Stimulated activated CD4-positive, alpha-beta T cell treated with anti-CD3 and anti-CD28 coated beads, Interleukin-4, amount 100 ng/mL, for 1 hour (primary cell): ENCODE measurements at regions not wholly inside any gene's neighbourhood (a gene's known extent, or its start where the extent isn't known, plus 50 kb on each side); places are given as distances from the start of the nearest gene placed in this dataset.
"Not testable (repeated sequence)": the region's sequence is repeated elsewhere in the genome, so short reads cannot be mapped to it uniquely, and the experiment has no call there.

Experiments used
- DNase-seq: peaks from one replicate; pipeline ENCODE4 v3.0.0-alpha.2; 2020

DNA sequence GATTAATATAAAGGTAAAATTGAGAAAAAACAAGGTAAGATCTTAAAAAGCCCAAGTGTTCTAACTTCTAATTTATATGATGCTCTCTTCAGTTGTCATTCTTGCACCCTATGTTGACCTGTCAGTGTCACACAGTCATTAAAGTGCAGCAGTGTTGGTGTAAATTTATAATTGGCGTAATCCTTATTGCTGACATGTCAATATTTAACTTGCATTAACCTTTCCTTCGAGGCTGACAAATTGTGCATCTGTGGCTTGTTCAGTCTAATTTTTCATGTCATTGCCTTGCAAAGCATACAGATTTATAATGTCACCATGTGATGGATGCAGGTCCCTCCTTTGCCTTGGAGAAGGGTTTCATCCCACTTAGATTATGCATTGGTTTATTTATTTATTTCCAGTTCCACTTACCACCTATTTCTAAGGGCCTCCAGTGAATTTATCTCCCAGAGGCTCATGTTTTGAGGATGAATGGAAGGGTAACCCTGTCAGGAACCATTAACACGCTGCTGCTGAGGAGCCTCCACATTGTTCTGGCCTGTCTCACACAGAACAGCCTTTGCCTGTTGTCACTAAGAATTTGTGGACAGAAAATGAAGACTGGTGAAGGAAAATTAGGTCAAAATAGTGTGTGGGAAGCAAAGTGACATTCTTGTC is 1098.5 kb upstream of the LCORL start:
- DNase-seq: no peak

DNA sequence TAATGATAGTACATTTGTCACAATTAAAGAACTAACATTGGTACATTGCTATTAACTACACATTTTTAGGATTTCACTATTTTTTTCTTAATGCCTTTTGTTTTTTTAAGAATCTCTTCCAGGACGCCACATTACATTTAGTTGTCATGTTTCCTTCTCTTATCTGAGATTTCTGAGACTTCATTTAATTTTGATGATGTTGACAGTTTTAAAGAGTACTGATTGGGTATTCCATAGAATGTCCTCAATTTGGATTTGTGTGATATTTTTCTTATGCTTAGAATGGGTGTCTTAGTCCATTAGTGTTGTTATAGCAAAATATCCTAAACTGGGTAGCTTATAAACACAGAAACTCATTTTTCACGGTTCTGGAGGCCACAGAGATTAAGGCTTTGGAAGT is 1095.5 kb upstream of the LCORL start:
- no peak for DNase-seq

DNA sequence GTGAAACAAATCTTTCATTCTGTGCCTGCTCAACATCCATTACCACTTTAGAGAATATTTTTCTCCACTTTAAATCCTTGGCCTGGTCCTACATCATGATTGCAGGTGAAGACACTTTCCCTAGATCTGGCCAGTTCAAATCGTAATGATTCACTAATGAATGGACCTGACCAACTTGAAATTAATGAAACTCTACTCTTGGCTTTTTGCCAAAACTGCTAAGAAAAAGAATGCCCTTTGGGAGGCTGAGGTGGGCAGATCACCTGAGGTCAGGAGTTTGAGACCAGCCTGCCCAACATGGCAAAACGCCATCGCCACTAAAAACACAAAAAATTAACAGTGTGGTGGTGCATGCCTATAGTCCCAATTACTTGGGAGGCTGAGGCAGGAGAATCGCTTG is 1082.6 kb upstream of the LCORL start:
- DNase-seq: no peak

- no peak for DNase-seq
Observed at GRCh38 chr4:19095491-19096046, 1074.0 kb upstream of the LCORL start.

DNA sequence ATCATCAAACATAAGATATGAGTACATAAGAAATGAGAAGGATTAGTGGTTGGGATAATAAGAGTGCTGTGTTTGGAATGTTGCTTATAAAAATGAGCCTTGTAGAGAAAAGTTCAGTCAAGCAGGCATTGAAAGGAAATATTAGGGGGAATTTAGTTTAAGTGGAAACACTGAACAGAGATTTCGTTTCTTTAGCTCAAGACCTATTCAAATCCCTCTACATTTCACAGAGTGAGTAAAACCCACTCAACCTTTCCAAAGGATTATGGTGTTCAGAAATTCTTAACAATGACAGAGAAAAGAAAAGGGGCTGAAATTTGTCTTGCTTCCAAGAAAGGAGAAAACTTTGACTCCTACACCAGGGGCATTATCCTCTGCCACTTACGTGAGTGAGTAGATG is 1072.4 kb upstream of the LCORL start:
- DNase-seq: no peak

GRCh38 chr4:19092797-19093196 is 1071.2 kb upstream of the LCORL start:
- DNase-seq: no peak

- DNase-seq: no peak
Observed at GRCh38 chr4:19074036-19074435, 1052.5 kb upstream of the LCORL start.

DNA sequence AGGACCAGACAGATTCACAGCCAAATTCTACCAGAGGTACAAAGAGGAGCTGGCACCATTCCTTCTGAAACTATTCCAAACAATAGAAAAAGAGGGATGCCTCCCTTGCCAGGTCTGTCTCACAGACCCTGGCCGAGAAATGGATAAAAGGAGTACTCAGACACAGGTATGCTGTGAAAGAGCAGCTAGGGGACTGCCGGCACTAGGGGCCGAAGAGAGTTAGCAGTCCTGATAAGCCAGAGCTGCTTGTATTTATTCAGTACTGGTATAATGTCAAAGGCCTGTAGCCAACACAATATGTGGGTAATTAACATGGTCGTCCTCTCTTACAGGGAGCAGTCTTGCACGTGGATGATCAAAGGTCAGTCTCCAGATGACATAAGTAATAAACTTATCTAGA is 1042.1 kb upstream of the LCORL start:
- no peak for DNase-seq

- no peak for DNase-seq
Observed at GRCh38 chr4:19054916-19055315, 1033.4 kb upstream of the LCORL start.

DNA sequence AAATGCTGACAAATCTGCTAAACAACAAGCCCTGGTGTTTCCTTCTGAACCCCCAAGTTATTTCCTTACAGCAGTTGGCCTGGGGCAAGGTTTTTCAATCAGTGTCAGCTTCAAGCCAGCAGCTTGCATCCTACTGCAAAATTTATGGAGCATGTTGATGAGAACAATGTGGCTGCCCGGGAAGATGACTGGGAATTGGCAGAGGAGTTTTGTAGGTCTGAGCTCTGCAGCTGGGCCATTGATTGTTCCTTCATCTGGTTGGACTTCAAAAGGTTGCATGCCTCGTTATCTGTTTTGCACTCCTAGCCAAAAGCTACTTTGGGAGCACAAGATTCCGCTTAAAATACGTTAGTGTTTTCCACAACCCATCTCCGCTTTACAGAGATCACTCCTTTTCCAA is 1030.3 kb upstream of the LCORL start:
- no peak for DNase-seq

GRCh38 chr4:19047279-19047880 is 1025.8 kb upstream of the LCORL start:
- no peak for DNase-seq

GRCh38 chr4:19039816-19040215 is 1018.3 kb upstream of the LCORL start:
- no peak for DNase-seq

GRCh38 chr4:19038231-19038630 is 1016.7 kb upstream of the LCORL start:
- no peak for DNase-seq

DNA sequence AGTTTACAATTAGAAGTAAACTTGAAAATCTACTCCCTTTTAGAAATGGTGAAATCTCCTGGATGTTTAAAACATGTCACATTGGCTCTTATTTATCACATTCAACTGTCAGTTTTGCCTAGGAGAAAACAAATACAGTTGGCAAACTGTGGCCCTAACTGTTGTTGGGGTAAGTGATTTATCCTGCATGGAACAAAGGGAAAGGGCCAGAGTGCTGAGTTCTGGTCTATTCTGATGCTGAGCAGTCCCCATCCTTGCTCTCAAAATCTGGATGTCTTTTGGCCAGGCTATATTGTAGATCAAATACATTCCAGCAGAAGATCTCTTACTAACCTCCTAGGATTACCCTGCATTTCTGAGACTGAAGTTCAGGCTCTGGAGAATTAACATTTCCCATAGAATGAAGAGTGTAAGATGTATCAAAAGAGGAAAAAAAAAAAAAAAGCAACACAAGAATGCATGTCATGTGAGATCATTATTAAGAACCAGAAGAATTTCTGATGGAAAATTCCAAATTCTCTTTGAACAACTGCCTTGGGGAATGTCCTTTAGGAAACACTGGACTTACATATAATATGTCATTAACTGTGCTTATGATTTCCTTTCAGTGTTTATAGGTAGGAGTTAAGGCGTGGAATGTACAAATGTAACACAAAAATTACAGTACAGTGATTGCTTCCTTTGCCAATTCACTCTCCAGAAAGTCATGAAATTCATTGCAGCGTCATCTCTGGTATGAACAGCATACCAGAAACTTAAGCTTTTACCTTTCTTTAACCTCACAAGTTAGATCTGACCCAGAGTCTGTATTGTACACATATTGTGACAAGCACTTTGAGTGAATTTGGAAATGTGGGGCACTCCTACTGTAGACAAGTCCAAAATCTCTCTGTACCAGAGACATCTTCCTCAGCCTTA is 1012.5 kb upstream of the LCORL start:
- no peak for DNase-seq

DNA sequence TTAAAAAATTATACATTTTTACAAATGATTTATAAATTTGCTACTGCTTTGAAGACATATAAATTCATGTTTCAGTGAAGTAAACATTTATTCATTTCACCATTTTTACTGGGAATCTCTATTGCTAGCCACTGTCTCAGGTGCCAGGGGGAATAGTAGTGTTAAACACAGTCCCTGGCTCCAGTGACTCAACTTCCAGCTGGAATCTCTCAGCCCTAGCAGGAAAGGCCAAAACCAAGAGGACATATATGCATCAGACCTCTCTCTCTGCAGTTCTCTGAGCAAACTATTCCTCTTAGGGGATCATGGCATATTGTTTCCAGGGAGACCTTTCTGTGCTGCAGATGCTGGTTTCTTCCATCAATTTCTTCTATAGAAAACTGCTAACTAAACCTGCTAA is 1009.0 kb upstream of the LCORL start:
- DNase-seq: no peak

DNA sequence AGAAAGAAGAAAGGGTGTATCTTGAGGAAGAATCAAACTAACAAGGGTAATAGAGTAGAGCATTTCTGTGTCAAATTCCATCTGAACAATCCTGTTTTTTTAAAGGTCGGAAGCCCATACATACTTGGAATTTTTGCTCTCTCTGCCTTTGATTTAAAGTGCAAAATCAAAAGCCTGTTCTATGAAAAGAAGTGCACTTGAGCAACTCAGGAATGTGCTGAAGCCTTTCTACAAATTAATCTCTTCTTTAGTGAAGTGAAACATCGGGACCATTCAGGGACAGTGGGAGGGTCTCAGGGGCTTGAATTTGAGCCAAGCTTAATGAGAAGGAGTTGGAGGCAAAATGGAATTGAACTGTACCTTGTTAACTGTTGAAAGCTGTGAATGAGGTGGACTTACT is 1008.5 kb upstream of the LCORL start:
- DNase-seq: no peak

DNA sequence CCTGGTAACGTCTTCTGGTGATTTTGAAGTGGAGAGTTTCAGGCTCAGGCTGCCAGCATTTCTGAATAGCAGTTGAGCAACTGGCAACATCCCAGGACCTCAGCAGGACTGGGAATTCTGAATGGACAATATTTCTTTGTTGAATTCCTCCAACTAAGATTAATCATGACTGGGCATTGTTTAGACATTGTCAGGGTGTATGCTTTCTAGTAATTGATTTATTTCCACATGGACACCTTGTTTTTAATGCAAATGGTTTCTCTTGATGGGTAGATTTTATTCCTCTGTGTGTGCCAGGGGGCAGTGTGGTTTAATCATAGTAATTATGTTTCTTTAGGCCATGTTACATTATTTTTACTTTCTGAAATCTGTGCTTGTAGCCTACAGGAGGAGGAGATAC is 1004.7 kb upstream of the LCORL start:
- no peak for DNase-seq

DNA sequence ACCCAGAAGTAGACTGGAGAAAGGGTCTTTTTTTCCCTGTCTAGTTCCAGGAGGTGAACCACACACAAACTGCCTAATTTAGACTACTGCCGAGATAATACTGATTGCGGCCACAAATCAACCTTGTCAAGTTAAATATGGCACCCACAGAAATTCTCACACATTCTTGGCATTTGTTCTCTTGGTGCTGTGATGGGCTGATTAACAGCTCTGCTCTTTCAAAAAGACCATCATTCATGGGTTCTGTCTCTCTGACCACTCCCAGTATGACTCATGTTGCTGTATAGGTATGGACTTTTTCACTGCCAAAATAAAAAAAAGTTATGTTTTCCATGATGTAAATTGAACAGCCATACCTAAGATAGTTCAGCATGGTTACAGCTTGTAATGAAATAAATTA is 1003.5 kb upstream of the LCORL start:
- DNase-seq: no peak

DNA sequence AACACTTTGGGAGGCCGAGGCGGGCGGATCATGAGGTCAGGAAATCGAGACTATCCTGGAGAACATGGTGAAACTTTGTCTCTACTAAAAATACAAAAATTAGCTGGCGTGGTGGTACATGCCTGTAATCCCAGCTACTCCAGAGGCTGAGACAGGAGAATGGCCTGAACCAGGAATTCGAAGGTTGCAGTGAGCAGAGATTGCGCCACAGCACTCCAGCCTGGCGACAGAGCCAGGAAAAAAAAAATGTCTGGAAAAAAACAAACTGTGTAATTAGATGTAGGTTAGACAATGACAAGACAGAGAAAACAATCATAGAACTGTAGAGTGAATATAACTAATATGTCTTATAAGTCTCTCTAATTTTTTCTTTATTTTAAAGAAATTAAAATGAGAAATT is 1002.5 kb upstream of the LCORL start:
- DNase-seq: no peak

DNA sequence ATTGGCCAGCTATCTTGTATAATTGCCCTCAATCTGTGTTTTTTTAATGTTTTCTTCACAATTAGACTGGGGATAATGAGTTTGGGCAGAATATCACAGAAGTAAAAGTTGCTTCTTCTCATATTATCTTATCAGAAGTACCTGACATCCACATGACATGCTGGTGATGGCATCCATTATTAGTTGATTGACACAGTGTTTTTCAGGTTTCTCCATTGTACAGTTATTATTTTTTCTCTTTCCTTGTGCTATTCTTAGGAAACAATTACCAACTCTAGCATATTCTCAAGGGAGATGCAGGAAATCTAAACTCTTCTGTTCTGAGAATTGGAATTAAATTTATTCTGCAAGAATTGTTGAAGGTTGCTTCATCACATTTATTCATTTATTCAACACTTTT is 1000.1 kb upstream of the LCORL start:
- DNase-seq: no peak

DNA sequence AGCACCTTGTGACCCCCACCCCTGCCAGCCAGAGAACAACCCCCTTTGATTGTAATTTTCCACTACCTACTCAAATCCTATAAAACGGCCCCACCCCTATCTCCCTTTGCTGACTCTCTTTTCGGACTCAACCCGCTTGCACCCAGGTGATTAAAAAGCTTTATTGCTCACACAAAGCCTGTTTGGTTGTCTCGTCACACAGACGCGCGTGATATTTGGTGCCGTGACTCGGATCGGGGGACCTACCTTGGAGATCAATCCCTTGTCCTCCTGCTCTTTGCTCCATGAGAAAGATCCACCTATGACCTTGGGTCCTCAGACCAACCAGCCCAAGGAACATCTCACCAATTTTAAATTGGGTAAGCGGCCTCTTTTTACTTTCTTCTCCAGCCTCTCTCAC is 995.0 kb upstream of the LCORL start:
- DNase-seq: not testable (repeated sequence)

DNA sequence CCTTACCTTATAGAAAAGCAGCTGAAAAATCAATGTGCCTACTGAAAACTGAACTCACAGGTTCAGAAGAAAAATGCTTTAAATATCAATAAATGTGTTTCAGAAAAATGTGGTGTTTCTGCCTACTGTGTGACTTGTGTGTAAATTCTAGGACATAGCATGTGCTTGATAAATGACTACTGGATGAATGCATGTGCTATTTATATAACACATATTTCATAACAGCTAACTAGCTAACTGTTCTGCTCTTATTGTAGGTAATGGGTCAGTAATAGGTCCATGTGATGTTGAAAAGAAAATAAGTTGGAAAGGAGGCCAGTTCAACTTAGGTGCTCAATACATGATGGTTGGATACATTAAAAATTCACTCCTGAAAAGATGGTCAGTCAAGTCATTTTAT is 993.0 kb upstream of the LCORL start:
- DNase-seq: no peak

GRCh38 chr4:19010761-19011160 is 989.2 kb upstream of the LCORL start:
- no peak for DNase-seq

- no peak for DNase-seq
Observed at GRCh38 chr4:19009881-19010280, 988.3 kb upstream of the LCORL start.
